BJ (cell line): ENCODE measurements at regions not wholly inside any gene's neighbourhood (a gene's known extent, or its start where the extent isn't known, plus 50 kb on each side); places are given as distances from the start of the nearest gene placed in this dataset.

Source experiments
- CTCF ChIA-PET: fragments of 350-600 bp; formaldehyde crosslinking; extraction: SDS; loops from one replicate; lab custom pipeline; 2021; ENCODE audit warnings: antibody characterized with exemption, inconsistent platforms; lab: Yijun Ruan, JAX
- POLR2A ChIA-PET: fragments of 300-600 bp; sonication (Branson Sonifier 250); formaldehyde crosslinking; extraction: SDS; loops from one replicate; lab custom pipeline; 2021; ENCODE audit warnings: antibody characterized with exemption; lab: Charles Lee
- DNase-seq: peaks from one replicate; pipeline ENCODE4 v3.0.0-alpha.2; 2011; ENCODE audit warnings: low read depth
- H3K27me3 ChIP-seq: 2 replicates; pipeline ENCODE4 v1.6.0; 2011; ENCODE audit warnings: low read length; ENCODE audit not compliant: control insufficient read depth, insufficient read depth
- H3K36me3 ChIP-seq: 2 replicates; pipeline ENCODE4 v1.5.1; 2011; ENCODE audit warnings: low read length; ENCODE audit not compliant: control insufficient read depth, insufficient read depth
- H3K4me3 ChIP-seq: 2 replicates; pipeline ENCODE4 v1.5.1; 2011; ENCODE audit warnings: low read depth, mild to moderate bottlenecking, control low read depth, low read length
- TF ChIP-seq, protein P1 (sequence below): IDR thresholded peaks from 2 replicates; pipeline ENCODE4 v1.5.1; 2011; ENCODE audit warnings: low read depth, mild to moderate bottlenecking, control low read depth, inconsistent platforms, low read length, moderate library complexity; ENCODE audit not compliant: insufficient read depth

- Histone ChIP-seq H3K36me3 (no peaks in the 10 kb centered on the region), H3K27me3 (no peaks in the 10 kb centered on the region), H3K4me3 (no peak overlapping the region)
- TF ChIP-seq, protein P1, sequence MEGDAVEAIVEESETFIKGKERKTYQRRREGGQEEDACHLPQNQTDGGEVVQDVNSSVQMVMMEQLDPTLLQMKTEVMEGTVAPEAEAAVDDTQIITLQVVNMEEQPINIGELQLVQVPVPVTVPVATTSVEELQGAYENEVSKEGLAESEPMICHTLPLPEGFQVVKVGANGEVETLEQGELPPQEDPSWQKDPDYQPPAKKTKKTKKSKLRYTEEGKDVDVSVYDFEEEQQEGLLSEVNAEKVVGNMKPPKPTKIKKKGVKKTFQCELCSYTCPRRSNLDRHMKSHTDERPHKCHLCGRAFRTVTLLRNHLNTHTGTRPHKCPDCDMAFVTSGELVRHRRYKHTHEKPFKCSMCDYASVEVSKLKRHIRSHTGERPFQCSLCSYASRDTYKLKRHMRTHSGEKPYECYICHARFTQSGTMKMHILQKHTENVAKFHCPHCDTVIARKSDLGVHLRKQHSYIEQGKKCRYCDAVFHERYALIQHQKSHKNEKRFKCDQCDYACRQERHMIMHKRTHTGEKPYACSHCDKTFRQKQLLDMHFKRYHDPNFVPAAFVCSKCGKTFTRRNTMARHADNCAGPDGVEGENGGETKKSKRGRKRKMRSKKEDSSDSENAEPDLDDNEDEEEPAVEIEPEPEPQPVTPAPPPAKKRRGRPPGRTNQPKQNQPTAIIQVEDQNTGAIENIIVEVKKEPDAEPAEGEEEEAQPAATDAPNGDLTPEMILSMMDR: no peak
- POLR2A ChIA-PET: no interaction called here
- CTCF ChIA-PET: no interaction called here
- no peak for DNase-seq
These were observed 228.8 kb upstream of the FAM3C start for GRCh38 chr7:121624958-121625357.

GRCh38 chr7:121623130-121623872 is 227.2 kb upstream of the FAM3C start:
- ChIA-PET POLR2A (no interaction called here), CTCF (no interaction called here)
- no peak overlapping the region for H3K4me3 ChIP-seq
- no peaks in the 10 kb centered on the region for H3K36me3 ChIP-seq
- TF ChIP-seq, protein P1: no peak
- no peak for DNase-seq
- no peaks in the 10 kb centered on the region for H3K27me3 ChIP-seq

- DNase-seq: no peak
- no peaks in the 10 kb centered on the region for H3K27me3 ChIP-seq
- no peak overlapping the region for H3K4me3 ChIP-seq
- CTCF ChIA-PET: no interaction called here
- POLR2A ChIA-PET: no interaction called here
- TF ChIP-seq, protein P1: no peak
- H3K36me3 ChIP-seq: no peaks in the 10 kb centered on the region
These were observed 225.8 kb upstream of the FAM3C start for GRCh38 chr7:121621937-121622336.

- ChIA-PET POLR2A (no interaction called here), CTCF (no interaction called here)
- Histone ChIP-seq H3K4me3 (no peak overlapping the region), H3K27me3 (no peaks in the 10 kb centered on the region), H3K36me3 (no peaks in the 10 kb centered on the region)
- DNase-seq: no peak
- TF ChIP-seq, protein P1: no peak
These were observed 225.0 kb upstream of the FAM3C start for GRCh38 chr7:121620953-121621606.

DNA sequence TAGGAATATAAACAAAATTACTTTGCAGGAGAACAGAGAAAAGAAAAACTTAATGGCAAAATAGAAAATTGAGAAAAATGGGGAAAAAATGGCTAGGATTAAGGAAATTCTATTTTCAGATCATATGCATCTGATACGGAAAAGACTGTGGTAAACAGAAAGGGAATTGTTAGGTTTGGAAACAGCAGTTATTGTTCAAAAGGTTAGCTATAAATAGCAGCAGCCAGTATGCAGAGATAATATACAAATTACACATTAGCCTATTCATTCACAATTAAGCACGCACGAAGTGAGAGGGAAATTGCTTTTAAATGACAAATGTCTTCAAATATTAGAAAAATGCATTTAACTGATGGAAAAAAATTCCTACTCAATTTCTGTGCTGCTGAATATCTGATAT is 224.1 kb upstream of the FAM3C start:
- CTCF ChIA-PET: interaction anchor here (0.6 to 0.9 kb wide), 2 partner anchors 18 to 175 kb away, joined by 3 to 4 read pairs; no protein-coding TSS in a partner anchor
- Histone ChIP-seq H3K4me3 (no peak overlapping the region), H3K27me3 (no peaks in the 10 kb centered on the region), H3K36me3 (no peaks in the 10 kb centered on the region)
- TF ChIP-seq, protein P1: no peak
- DNase-seq: no peak
- POLR2A ChIA-PET: no interaction called here
